Limb (tissue), 2 donors: ENCODE measurements at regions not wholly inside any gene's neighbourhood (a gene's known extent, or its start where the extent isn't known, plus 50 kb on each side); places are given as distances from the start of the nearest gene placed in this dataset.

ENCODE experiments used
- DNase-seq, 2 donors: peaks; one replicate each; pipeline ENCODE4 v3.0.0-alpha.2; 2016; ENCODE audit errors: extremely low spot score in 2 of 2

- DNase-seq: no peak
Measured at GRCh38 chr9:115169003-115169402, 51.0 kb upstream of the TNC start.

- DNase-seq: no peak
Measured at GRCh38 chr9:115170358-115171073, 52.6 kb upstream of the TNC start.

GRCh38 chr9:115171921-115172388, 54.0 kb upstream of the TNC start:
- no peak for DNase-seq

- DNase-seq: no peak
Measured at GRCh38 chr9:115182264-115182663, 64.3 kb upstream of the TNC start.

GRCh38 chr9:115183436-115183835, 65.5 kb upstream of the TNC start:
- no peak for DNase-seq

- DNase-seq: no peak
Measured at GRCh38 chr9:115189686-115190085, 71.7 kb upstream of the TNC start.

GRCh38 chr9:115191667-115192066, 73.7 kb upstream of the TNC start:
- DNase-seq: no peak

- no peak for DNase-seq
Measured at GRCh38 chr9:115192280-115192679, 74.3 kb upstream of the TNC start.

GRCh38 chr9:115192835-115193525, 75.0 kb upstream of the TNC start:
- DNase-seq: peak in 1 of 2 donors; percentile 74

GRCh38 chr9:115193777-115194176, 75.8 kb upstream of the TNC start:
- DNase-seq: no peak

- DNase-seq: no peak
Measured at GRCh38 chr9:115194216-115194615, 76.3 kb upstream of the TNC start.

- no peak for DNase-seq
Measured at GRCh38 chr9:115195912-115196311, 78.0 kb upstream of the TNC start.

GRCh38 chr9:115196919-115197318, 79.0 kb upstream of the TNC start:
- peak in 1 of 2 donors; percentile 34 for DNase-seq

GRCh38 chr9:115198001-115198400, 80.0 kb upstream of the TNC start:
- DNase-seq: no peak

GRCh38 chr9:115200711-115201505, 83.0 kb upstream of the TNC start:
- no peak for DNase-seq

GRCh38 chr9:115202181-115202580, 84.2 kb upstream of the TNC start:
- no peak for DNase-seq

- DNase-seq: peak in 1 of 2 donors; percentile 48
Measured at GRCh38 chr9:115202960-115203751, 85.2 kb upstream of the TNC start.

- DNase-seq: no peak
Measured at GRCh38 chr9:115204904-115205453, 87.0 kb upstream of the TNC start.

- DNase-seq: no peak
Measured at GRCh38 chr9:115207003-115207836, 89.3 kb upstream of the TNC start.

- no peak for DNase-seq
Measured at GRCh38 chr9:115208501-115208900, 90.5 kb upstream of the TNC start.
